ENCODE measurements at regions not wholly inside any gene's neighbourhood (a gene's known extent, or its start where the extent isn't known, plus 50 kb on each side); places are given as distances from the start of the nearest gene placed in this dataset.

GRCh38 chr5:175207321-175208040 is 236.5 kb downstream of the DRD1 start:
- Histone ChIP-seq H2AFZ (ENCODE audit: low read length) (no peak overlapping the region), H3K9me2 (replicated peaks; ENCODE audit: insufficient read depth, low read length) (no peaks in the 10 kb centered on the region), H3K27me3 (ENCODE audit: low read length) (no peaks in the 10 kb centered on the region), H3K4me3 (ENCODE audit: low read length) (no peak overlapping the region), H3K9me3 (ENCODE audit: low read length) (no peaks in the 10 kb centered on the region), H3K27ac (ENCODE audit: low read length) (no peak overlapping the region), H3K79me2 (ENCODE audit: low read length) (no peaks in the 10 kb centered on the region), H3K4me2 (ENCODE audit: low read depth, low read length, poor library complexity, severe bottlenecking) (no peak overlapping the region), H3K4me1 (ENCODE audit: low read length) (no peaks in the 10 kb centered on the region), H4K20me1 (ENCODE audit: insufficient read depth, low read depth, low read length) (no peaks in the 10 kb centered on the region), H3K36me3 (ENCODE audit: insufficient read depth, low read length) (no peaks in the 10 kb centered on the region), H3K9ac (ENCODE audit: low read length) (no peak overlapping the region)
- DNase-seq = no peak

- DNase-seq = no peak
- H3K9ac ChIP-seq (ENCODE audit: low read length) = no peak overlapping the region
- no peaks in the 10 kb centered on the region for H3K36me3 ChIP-seq (ENCODE audit: insufficient read depth, low read length)
- no peak overlapping the region for H3K4me3 ChIP-seq (ENCODE audit: low read length)
- H3K4me1 ChIP-seq (ENCODE audit: low read length) = no peaks in the 10 kb centered on the region
- H3K27ac ChIP-seq (ENCODE audit: low read length) = no peak overlapping the region
- H3K4me2 ChIP-seq (ENCODE audit: low read depth, low read length, poor library complexity, severe bottlenecking) = no peak overlapping the region
- no peaks in the 10 kb centered on the region for H3K9me2 ChIP-seq (replicated peaks; ENCODE audit: insufficient read depth, low read length)
- H2AFZ ChIP-seq (ENCODE audit: low read length) = no peak overlapping the region
- no peaks in the 10 kb centered on the region for H3K27me3 ChIP-seq (ENCODE audit: low read length)
- no peaks in the 10 kb centered on the region for H3K79me2 ChIP-seq (ENCODE audit: low read length)
- H3K9me3 ChIP-seq (ENCODE audit: low read length) = no peaks in the 10 kb centered on the region
- H4K20me1 ChIP-seq (ENCODE audit: insufficient read depth, low read depth, low read length) = no peaks in the 10 kb centered on the region
These were observed 237.3 kb downstream of the DRD1 start for GRCh38 chr5:175206669-175207068.

GRCh38 chr5:175202463-175203068 is 241.4 kb downstream of the DRD1 start:
- no peaks in the 10 kb centered on the region for H3K79me2 ChIP-seq (ENCODE audit: low read length)

GRCh38 chr5:175201393-175201792 is 242.6 kb downstream of the DRD1 start:
- Histone ChIP-seq H3K4me1 (ENCODE audit: low read length) (no peaks in the 10 kb centered on the region), H2AFZ (ENCODE audit: low read length) (no peak overlapping the region), H3K27ac (ENCODE audit: low read length) (no peak overlapping the region), H3K9me3 (ENCODE audit: low read length) (no peaks in the 10 kb centered on the region), H3K79me2 (ENCODE audit: low read length) (no peaks in the 10 kb centered on the region), H3K36me3 (ENCODE audit: insufficient read depth, low read length) (no peaks in the 10 kb centered on the region), H3K4me2 (ENCODE audit: low read depth, low read length, poor library complexity, severe bottlenecking) (no peak overlapping the region), H3K4me3 (ENCODE audit: low read length) (no peak overlapping the region), H3K27me3 (ENCODE audit: low read length) (no peaks in the 10 kb centered on the region), H3K9me2 (replicated peaks; ENCODE audit: insufficient read depth, low read length) (no peaks in the 10 kb centered on the region), H3K9ac (ENCODE audit: low read length) (no peak overlapping the region), H4K20me1 (ENCODE audit: insufficient read depth, low read depth, low read length) (no peaks in the 10 kb centered on the region)
- no peak for DNase-seq

More at GRCh38 chr5:175202463-175203068, 241.4 kb downstream of the DRD1 start:
- H3K4me2 ChIP-seq (ENCODE audit: low read depth, low read length, poor library complexity, severe bottlenecking) = no peak overlapping the region
- H2AFZ ChIP-seq (ENCODE audit: low read length) = no peak overlapping the region
- DNase-seq = no peak
- H4K20me1 ChIP-seq (ENCODE audit: insufficient read depth, low read depth, low read length) = no peaks in the 10 kb centered on the region
- no peaks in the 10 kb centered on the region for H3K36me3 ChIP-seq (ENCODE audit: insufficient read depth, low read length)
- H3K4me3 ChIP-seq (ENCODE audit: low read length) = no peak overlapping the region
- no peaks in the 10 kb centered on the region for H3K9me3 ChIP-seq (ENCODE audit: low read length)
- no peaks in the 10 kb centered on the region for H3K4me1 ChIP-seq (ENCODE audit: low read length)
- H3K9ac ChIP-seq (ENCODE audit: low read length) = no peak overlapping the region
- H3K27ac ChIP-seq (ENCODE audit: low read length) = no peak overlapping the region
- no peaks in the 10 kb centered on the region for H3K9me2 ChIP-seq (replicated peaks; ENCODE audit: insufficient read depth, low read length)
- H3K27me3 ChIP-seq (ENCODE audit: low read length) = no peaks in the 10 kb centered on the region

GRCh38 chr5:175195698-175196656 is 248.0 kb downstream of the DRD1 start:
- H2AFZ ChIP-seq (ENCODE audit: low read length) = no peak overlapping the region
- no peaks in the 10 kb centered on the region for H4K20me1 ChIP-seq (ENCODE audit: insufficient read depth, low read depth, low read length)
- H3K9me3 ChIP-seq (ENCODE audit: low read length) = no peaks in the 10 kb centered on the region
- no peaks in the 10 kb centered on the region for H3K4me1 ChIP-seq (ENCODE audit: low read length)
- no peak overlapping the region for H3K27ac ChIP-seq (ENCODE audit: low read length)
- no peaks in the 10 kb centered on the region for H3K36me3 ChIP-seq (ENCODE audit: insufficient read depth, low read length)
- no peaks in the 10 kb centered on the region for H3K79me2 ChIP-seq (ENCODE audit: low read length)
- no peak overlapping the region for H3K9ac ChIP-seq (ENCODE audit: low read length)
- H3K4me3 ChIP-seq (ENCODE audit: low read length) = no peak overlapping the region
- H3K9me2 ChIP-seq (replicated peaks; ENCODE audit: insufficient read depth, low read length) = no peaks in the 10 kb centered on the region
- DNase-seq = no peak
- H3K27me3 ChIP-seq (ENCODE audit: low read length) = no peaks in the 10 kb centered on the region
- H3K4me2 ChIP-seq (ENCODE audit: low read depth, low read length, poor library complexity, severe bottlenecking) = no peak overlapping the region

GRCh38 chr5:175181331-175181730 is 262.7 kb downstream of the DRD1 start:
- Histone ChIP-seq H3K4me1 (ENCODE audit: low read length) (no peaks in the 10 kb centered on the region), H3K27me3 (ENCODE audit: low read length) (no peaks in the 10 kb centered on the region)

GRCh38 chr5:175170899-175171298 is 273.1 kb downstream of the DRD1 start:
- Histone ChIP-seq H3K9me2 (replicated peaks; ENCODE audit: insufficient read depth, low read length) (no peaks in the 10 kb centered on the region), H3K79me2 (ENCODE audit: low read length) (no peaks in the 10 kb centered on the region), H3K27me3 (ENCODE audit: low read length) (no peaks in the 10 kb centered on the region), H2AFZ (ENCODE audit: low read length) (no peak overlapping the region), H3K4me1 (ENCODE audit: low read length) (no peaks in the 10 kb centered on the region), H3K9ac (ENCODE audit: low read length) (no peak overlapping the region), H3K27ac (ENCODE audit: low read length) (no peak overlapping the region), H4K20me1 (ENCODE audit: insufficient read depth, low read depth, low read length) (no peaks in the 10 kb centered on the region), H3K36me3 (ENCODE audit: insufficient read depth, low read length) (no peaks in the 10 kb centered on the region), H3K9me3 (ENCODE audit: low read length) (no peaks in the 10 kb centered on the region), H3K4me3 (ENCODE audit: low read length) (no peak overlapping the region), H3K4me2 (ENCODE audit: low read depth, low read length, poor library complexity, severe bottlenecking) (no peak overlapping the region)
- no peak for DNase-seq

More at GRCh38 chr5:175181331-175181730, 262.7 kb downstream of the DRD1 start:
- H2AFZ ChIP-seq (ENCODE audit: low read length) = no peak overlapping the region
- H3K4me3 ChIP-seq (ENCODE audit: low read length) = no peak overlapping the region
- no peak for DNase-seq
- no peaks in the 10 kb centered on the region for H4K20me1 ChIP-seq (ENCODE audit: insufficient read depth, low read depth, low read length)
- no peak overlapping the region for H3K27ac ChIP-seq (ENCODE audit: low read length)
- no peaks in the 10 kb centered on the region for H3K9me3 ChIP-seq (ENCODE audit: low read length)
- no peaks in the 10 kb centered on the region for H3K79me2 ChIP-seq (ENCODE audit: low read length)
- H3K9ac ChIP-seq (ENCODE audit: low read length) = no peak overlapping the region
- no peak overlapping the region for H3K4me2 ChIP-seq (ENCODE audit: low read depth, low read length, poor library complexity, severe bottlenecking)
- no peaks in the 10 kb centered on the region for H3K36me3 ChIP-seq (ENCODE audit: insufficient read depth, low read length)
- H3K9me2 ChIP-seq (replicated peaks; ENCODE audit: insufficient read depth, low read length) = no peaks in the 10 kb centered on the region; the same call in 1 of the 2 replicates
